ENCODE measurements at regions not wholly inside any gene's neighbourhood (a gene's known extent, or its start where the extent isn't known, plus 50 kb on each side); places are given as distances from the start of the nearest gene placed in this dataset.

GRCh38 chr3:191750618-191751017, 289.7 kb downstream of the PYDC2 start:
- DNase-seq: no peak

- DNase-seq: no peak
These were observed 292.2 kb downstream of the PYDC2 start for GRCh38 chr3:191753196-191753595.

- DNase-seq: no peak
These were observed 300.9 kb downstream of the PYDC2 start for GRCh38 chr3:191761906-191762305.

DNA sequence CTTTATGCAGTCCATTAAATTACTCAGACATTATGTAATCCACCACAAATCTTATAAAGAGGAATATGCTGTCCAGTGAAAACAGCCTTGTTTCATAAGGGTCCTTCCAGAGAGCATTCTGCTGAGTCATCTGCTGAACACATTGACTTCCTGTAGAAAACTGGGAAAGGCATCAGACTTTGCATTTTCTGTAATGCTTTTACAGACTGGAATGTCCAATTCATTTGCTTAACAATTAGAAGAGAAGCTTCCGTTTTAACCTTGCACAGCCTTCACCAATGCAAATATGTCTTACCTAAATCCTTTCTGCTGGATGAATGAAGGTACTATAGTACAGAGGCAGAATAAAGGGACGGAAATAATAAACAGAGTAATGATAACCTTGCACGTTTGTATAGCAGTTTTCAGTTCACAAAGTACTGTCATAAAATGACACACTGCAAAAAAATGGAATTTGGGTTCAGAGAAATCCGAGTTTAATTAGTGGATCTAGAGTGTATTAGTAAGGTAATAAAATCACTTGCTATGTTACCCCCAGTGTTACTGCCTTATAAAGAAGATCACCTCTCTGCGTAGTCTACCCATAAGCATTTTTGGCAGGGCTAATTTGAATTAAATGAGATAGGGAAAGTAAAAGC, 301.5 kb downstream of the PYDC2 start:
- DNase-seq: no peak

GRCh38 chr3:191768421-191768820, 307.5 kb downstream of the PYDC2 start:
- DNase-seq: no peak

DNA sequence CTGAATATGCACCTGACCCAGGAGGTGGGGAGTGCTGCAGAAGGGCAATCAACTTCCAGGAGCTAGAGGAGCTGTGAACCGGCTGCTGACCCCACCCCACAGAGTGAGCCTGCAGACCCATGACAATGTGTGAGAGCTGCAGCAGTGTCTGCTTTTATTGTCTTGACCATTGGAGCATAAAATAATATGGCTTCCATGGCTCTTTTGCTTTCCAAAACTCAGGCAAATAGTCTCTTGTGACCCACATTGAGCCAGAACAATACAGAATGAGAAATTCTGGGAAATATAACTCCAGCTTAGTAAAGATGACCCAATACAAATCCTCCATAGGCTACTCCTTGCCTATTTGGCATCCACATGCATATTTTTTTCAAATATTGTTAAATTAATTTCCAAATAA, 309.6 kb downstream of the PYDC2 start:
- DNase-seq: no peak

- DNase-seq: no peak
These were observed 313.5 kb downstream of the PYDC2 start for GRCh38 chr3:191774485-191774884.

DNA sequence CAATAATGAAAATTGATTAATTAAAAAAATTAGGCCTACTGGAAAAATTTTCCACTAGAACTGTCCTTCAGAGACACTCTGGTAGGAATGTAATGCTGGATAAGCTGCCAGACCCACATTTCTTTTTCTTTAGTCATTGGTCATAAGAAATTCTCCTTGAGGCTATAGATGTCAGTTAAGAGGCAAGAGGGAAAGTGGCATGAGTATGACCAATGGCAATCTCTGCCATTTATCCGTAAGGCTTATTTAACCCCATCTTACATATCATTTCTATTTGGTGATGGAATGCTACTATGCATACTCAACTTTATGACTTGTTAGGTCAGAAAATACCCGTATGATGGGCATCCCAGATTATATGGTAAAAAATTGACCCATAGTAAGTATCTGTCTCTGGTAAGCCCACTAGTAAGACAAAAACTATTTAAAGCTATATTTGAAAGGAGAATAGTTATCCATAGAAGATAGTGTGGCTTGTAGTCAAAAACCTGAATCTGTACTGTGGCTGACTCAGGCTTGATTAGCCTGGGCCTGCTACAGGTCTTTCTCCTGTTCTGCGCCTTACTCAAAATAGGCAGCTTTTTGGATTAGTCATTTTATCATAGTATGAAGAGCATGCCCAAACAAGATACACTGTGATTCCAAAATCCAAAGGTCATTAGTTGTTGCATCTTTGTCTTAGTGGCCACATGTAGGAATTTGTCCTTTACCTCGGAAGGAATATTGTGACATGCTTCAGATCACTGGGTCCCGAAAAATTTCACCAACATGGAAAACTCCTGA, 314.7 kb downstream of the PYDC2 start:
- no peak for DNase-seq

- no peak for DNase-seq
These were observed 320.1 kb downstream of the PYDC2 start for GRCh38 chr3:191781044-191781443.

- no peak for DNase-seq
These were observed 322.1 kb downstream of the PYDC2 start for GRCh38 chr3:191783024-191783423.

DNA sequence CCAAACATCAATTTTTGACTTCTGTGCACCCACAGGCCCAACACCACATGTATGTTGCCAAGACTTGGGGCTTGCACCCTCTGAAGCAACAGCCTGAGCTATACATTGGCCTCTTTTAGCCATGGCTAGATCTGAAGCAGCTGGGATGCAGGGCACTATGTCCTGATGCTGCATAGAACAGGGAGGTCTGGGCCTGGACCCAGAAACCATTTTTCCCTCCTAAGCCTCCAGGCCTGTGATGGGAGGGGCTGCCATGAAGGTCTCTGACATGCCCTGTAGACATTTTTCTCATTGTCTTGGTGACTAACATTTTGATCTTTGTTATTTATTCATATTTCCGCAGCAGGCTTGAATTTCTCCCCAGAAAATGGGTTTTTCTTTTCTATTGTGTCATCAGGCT, 330.0 kb downstream of the PYDC2 start:
- no peak for DNase-seq

GRCh38 chr3:191792580-191792979, 331.6 kb downstream of the PYDC2 start:
- DNase-seq: no peak

DNA sequence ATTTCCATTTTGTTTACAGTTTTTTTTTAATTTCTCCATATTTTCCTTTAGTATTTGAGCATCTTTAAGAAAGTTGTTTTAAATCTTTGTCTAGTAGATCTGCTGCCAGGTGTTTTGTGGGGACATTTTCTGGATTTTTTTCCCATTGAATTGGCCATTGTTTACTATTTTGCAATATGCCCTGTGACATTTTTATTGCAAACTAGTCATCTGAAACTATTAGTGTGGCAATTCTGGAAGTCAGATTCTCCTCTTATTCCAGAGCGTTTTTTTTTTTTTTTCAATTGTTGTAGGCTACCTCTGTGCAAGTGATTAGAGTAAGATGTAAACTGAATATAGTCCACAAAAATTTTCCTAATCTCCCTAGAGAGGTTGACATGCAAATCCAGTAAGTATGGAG, 334.2 kb downstream of the PYDC2 start:
- no peak for DNase-seq

GRCh38 chr3:191797271-191797670, 336.3 kb downstream of the PYDC2 start:
- DNase-seq: no peak

- no peak for DNase-seq
These were observed 341.7 kb downstream of the PYDC2 start for GRCh38 chr3:191802671-191803070.

GRCh38 chr3:191804935-191805334, 344.0 kb downstream of the PYDC2 start:
- no peak for DNase-seq

GRCh38 chr3:191808073-191808472, 347.1 kb downstream of the PYDC2 start:
- no peak for DNase-seq

DNA sequence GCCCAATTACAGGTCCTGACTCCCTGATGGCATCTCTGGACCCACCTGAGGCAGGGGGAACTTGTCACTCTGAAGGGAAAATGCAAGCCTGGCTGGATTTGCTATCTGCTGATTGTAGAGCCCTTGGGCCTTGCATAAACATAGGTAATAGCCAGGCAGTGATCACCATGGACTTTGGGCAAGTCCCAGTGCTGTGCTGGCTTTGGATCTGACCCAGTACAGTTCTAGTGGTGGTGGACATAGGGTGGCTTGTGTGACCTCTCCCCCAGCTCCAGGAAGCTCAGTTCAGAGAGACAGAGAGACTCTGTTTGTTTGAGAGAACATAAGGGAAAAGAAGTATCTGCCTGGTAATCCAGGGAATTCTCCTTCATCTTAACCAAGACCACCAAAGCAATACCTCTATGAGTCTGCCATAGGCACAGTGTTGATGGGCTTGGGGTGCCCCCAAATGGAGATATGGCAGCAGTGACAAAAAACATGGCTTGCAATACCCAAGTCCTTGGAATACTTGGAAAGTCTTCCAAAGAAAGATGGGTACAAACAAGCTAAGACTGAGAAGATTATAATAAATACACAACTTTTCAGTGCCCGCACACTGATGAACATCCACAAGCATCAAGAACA, 348.5 kb downstream of the PYDC2 start:
- DNase-seq: no peak

DNA sequence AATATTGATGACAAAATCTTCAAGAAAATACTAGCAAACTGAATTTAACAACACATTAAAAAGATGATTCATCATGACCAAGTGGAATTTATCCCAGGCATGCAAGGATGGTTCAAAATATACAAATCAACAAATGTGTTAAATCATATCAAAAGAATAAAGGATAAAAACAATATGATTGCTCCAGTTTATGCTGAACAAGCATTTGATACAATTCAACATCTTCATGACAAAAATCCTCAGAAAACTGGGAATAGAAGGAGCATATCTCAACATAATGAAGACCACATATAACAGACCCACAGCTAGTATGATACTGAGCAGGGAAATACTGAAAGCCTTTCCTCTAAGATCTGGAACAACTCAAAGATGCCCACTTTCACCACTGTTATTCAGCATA, 352.3 kb downstream of the PYDC2 start:
- DNase-seq: no peak

GRCh38 chr3:191848818-191849217, 387.9 kb downstream of the PYDC2 start:
- no peak for DNase-seq

DNA sequence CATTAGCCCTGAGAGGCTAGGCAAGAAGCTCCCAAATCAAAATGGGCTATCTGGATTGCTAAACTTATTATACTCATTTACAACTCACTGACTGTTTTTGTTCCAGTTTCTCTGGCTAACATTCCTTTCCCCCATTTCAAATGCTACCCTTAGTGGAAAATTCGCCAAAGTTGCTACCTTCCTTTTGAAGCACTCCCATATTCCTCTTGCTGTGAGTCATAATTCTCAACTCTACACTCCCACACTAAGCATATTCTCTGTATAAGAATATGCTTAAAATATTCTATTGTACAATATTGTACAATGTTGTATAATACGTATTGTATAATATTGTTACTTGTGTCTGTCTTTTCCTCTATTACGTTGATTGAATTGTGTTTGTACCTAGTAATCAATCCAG, 398.6 kb downstream of the PYDC2 start:
- no peak for DNase-seq

DNA sequence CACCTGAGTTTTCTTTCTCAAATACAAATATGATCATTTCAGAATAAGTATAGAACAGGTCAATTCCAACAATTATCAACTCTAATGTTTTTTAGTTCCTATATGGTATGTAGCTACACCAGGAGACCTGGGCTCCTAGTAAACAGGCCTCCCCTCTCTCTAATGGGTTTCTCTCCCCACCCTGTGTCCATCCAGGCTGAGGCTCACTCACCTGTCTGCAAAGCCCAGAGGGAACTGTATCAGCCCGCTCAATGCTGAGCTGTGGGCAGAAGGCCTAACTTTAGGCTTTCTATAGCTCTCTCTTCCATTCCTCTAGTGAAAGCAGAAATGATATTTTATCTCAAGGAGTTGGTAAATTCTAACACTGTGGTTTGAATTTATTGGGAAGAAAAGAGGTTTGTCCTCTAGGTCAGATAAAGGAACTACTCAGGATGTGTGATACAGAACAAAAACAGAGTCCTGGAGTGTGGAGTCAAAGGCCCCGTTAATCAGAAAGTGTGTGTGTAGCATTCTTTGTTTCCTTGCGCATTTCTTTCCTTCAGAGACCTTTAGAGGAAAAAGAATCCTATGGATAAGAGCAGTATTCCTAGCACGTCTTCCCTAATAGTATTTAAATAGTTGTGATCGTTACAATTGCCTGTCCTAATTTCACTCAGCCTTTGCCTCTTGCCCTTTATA, 408.9 kb downstream of the PYDC2 start:
- no peak for DNase-seq

GRCh38 chr3:191873736-191874135, 412.8 kb downstream of the PYDC2 start:
- DNase-seq: no peak

DNA sequence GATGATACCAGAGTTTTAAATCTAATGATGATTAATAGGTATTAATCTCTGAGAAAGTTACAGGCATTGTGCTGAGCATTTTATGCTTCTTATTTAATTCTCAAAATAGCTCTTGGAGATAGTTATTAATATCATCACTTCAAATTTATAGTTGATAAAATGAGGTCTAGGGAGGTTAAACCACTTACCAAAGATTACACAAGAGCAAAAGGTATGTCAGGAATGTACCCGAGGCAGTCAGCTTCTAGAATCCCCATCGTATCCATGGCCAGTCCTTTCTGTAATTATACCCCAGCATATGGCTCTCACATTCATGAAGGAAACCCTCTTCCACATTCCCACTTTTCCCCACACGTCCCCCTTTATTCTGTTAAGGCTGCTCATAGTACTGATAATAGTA, 421.3 kb downstream of the PYDC2 start:
- no peak for DNase-seq
